Esophagus muscularis mucosa (tissue), 4 donors: ENCODE measurements at regions not wholly inside any gene's neighbourhood (a gene's known extent, or its start where the extent isn't known, plus 50 kb on each side); places are given as distances from the start of the nearest gene placed in this dataset.
A peak's percentile ranks its signal among the peaks of the same experiment; 100 is the strongest.

Experiments
- DNase-seq: peaks from one replicate; pipeline ENCODE4 v3.0.0-alpha.2; 2017; ENCODE audit errors: extremely low spot score
- H3K27ac ChIP-seq, 4 donors: fragments of 200-600 bp; sonication (generic); replicated peaks in 1 of 4; 1 replicate in 3 of 4; 2 replicates in 1 of 4; pipeline ENCODE4 v1.5.1; 2016 to 2019; ENCODE audit warnings: mild to moderate bottlenecking in 1 of 4
- H3K27me3 ChIP-seq, 4 donors: fragments of 200-600 bp; sonication (generic); one replicate each; pipeline versions ENCODE4 v1.5.1 to v1.6.0; 2016 to 2019
- H3K36me3 ChIP-seq, 4 donors: fragments of 200-600 bp; sonication (generic); one replicate each; pipeline ENCODE4 v1.5.1; 2016 to 2019
- H3K4me1 ChIP-seq, 4 donors: fragments of 200-600 bp; sonication (generic); one replicate each; pipeline ENCODE4 v1.5.1; 2016 to 2019
- H3K4me3 ChIP-seq, 4 donors: fragments of 200-600 bp; sonication (generic); 1 replicate in 2 of 4; 2 replicates in 2 of 4; pipeline ENCODE4 v1.5.1; 2016 to 2019; ENCODE audit warnings: mild to moderate bottlenecking in 4 of 4, moderate library complexity in 1 of 4
- H3K9me3 ChIP-seq, 4 donors: fragments of 200-600 bp; sonication (generic); 1 replicate in 3 of 4; 2 replicates in 1 of 4; pipeline ENCODE4 v1.5.1; 2016 to 2019
- EP300 ChIP-seq: sonication (generic); formaldehyde crosslinking; IDR thresholded peaks from one replicate; pipeline ENCODE4 v1.6.1; 2017; ENCODE audit warnings: antibody characterized with exemption
- POLR2A ChIP-seq: fragments of 450-650 bp; IDR thresholded peaks from one replicate; pipeline ENCODE4 v1.6.1; 2017; ENCODE audit warnings: antibody characterized with exemption, moderate library complexity, mild to moderate bottlenecking, low read depth
- POLR2AphosphoS5 ChIP-seq, 2 donors: sonication (generic); formaldehyde crosslinking; IDR thresholded peaks; one replicate each; pipeline ENCODE4 v1.6.1; 2017; ENCODE audit warnings: antibody characterized with exemption in 2 of 2
- WGBS: methylation state at CpG from one replicate; pipeline ENCODE4 v1.1.5; 2018; 5-methylcytosine and 5-hydroxymethylcytosine counted together
- intact Hi-C: fragments of 100-400 bp; cut with DNase I; formaldehyde crosslinking; loops from one replicate; pipeline ENCODE4 v1.15.1; 2023
- TF ChIP-seq, protein P1 (sequence below), 3 experiments: fragments of 200-600 bp in 2 of 3; fragments of 450-650 bp in 1 of 3; sonication (generic) in 2 of 3; IDR thresholded peaks; one replicate each; pipeline ENCODE4 v1.5.1; 2017 to 2019; ENCODE audit warnings: antibody characterized with exemption in 3 of 3, mild to moderate bottlenecking in 2 of 3, moderate library complexity in 1 of 3

DNA sequence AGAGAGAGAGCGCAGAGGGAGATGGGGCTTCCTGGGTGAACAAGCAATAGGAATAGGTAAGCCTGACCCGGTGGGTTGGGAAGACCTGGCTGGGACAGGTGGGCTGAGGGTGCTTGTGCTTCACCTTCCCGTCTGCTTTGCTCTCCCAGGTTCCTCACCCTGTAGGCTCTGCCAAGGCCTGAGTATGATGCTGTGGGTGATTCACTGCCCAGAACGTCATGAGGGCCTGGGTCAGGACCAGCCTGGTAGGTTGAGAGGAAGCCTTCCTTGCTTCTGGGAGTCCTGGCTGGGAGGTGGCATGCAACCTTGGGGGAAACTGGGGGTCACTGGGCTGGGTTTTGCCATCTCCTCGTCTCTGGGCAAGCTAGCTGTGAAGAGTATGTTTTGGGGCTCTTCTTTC lies 220.2 kb upstream of the APCDD1 start:
- intact Hi-C loops, result no loop called here
- Histone ChIP-seq H3K4me3 (no peak overlapping the region), H3K27me3 (no peaks in the 10 kb centered on the region), H3K9me3 (peaks cover 0 to 7% (median 3%) of the 10 kb centered on the region in 4 donors), H3K4me1 (peaks cover 10 to 30% (median 27%) of the 10 kb centered on the region in 4 donors), H3K27ac (peak overlapping the region in 1 of 4 donors; percentile 58), H3K36me3 (no peaks in the 10 kb centered on the region)
- WGBS, result 86% methylated on average over 5 of the region's 5 CpGs
- TF ChIP-seq POLR2A, result no peak
- no peak for TF ChIP-seq POLR2AphosphoS5 (IDR thresholded peaks at IDR 0.05)
- TF ChIP-seq, protein P1, sequence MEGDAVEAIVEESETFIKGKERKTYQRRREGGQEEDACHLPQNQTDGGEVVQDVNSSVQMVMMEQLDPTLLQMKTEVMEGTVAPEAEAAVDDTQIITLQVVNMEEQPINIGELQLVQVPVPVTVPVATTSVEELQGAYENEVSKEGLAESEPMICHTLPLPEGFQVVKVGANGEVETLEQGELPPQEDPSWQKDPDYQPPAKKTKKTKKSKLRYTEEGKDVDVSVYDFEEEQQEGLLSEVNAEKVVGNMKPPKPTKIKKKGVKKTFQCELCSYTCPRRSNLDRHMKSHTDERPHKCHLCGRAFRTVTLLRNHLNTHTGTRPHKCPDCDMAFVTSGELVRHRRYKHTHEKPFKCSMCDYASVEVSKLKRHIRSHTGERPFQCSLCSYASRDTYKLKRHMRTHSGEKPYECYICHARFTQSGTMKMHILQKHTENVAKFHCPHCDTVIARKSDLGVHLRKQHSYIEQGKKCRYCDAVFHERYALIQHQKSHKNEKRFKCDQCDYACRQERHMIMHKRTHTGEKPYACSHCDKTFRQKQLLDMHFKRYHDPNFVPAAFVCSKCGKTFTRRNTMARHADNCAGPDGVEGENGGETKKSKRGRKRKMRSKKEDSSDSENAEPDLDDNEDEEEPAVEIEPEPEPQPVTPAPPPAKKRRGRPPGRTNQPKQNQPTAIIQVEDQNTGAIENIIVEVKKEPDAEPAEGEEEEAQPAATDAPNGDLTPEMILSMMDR (IDR thresholded peaks at IDR 0.05), result no peak
- TF ChIP-seq EP300, result no peak
- peak; percentile 53 for DNase-seq

DNA sequence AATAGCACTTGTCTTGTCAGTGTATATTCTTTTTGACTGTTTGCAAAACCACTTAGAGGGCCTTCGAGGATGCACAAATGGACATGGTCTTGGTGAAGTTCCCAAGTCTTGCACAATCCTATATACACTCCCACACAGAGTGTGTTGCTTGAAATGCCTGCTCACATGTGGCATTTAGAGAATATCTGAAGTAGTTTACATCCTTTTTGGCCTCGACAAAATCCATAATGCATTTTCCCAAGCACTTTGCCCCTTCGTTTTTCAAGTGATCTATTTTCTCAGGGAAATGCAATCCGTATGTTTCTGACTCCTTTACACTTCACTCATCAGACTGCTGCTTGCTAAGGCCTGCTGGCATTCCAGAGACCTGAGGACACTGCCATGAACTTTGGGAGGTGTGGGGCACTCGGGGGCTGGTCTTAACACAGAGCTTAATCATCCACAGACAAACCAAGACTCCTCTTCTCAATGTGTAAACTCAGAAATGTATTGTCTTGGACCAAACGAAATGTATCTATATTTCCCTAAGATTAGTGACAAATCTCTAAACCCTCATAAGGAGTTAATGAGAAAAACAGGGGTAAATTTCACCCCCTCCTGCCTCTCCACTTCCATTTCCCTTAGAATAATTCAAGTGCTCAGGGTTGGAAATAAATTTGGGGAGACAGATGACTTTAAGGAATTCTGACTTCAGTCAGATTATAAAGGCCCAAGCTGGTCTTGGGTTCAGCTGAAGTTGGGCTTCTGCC lies 219.3 kb upstream of the APCDD1 start:
- Histone ChIP-seq H3K27me3 (no peaks in the 10 kb centered on the region), H3K36me3 (no peaks in the 10 kb centered on the region), H3K27ac (peak overlapping the region in 2 of 4 donors; percentile 44 to 58), H3K4me3 (no peak overlapping the region), H3K9me3 (peaks cover 0 to 1% (median under 1%) of the 10 kb centered on the region in 4 donors), H3K4me1 (peaks cover 16 to 38% (median 35%) of the 10 kb centered on the region in 4 donors)
- 37% methylated on average over 6 of the region's 6 CpGs for WGBS
- DNase-seq, result peak; percentile 85
- no peak for TF ChIP-seq EP300
- TF ChIP-seq POLR2A, result no peak
- intact Hi-C loops, result no loop called here

DNA sequence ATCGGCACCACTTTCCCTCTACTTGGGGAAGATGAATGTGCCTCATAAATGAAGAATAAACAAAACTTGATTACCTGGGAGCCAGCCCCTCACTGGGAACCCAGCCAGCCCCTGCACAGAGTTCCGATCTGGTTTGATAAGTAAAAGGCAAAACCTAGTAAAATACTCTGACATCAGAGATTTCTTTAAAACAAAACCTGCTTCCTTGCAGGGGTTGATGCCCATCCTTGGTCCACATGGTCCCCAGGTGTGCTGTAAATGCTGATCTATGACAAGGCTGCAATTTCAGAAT lies 218.8 kb upstream of the APCDD1 start:
- Histone ChIP-seq H3K36me3 (no peaks in the 10 kb centered on the region), H3K4me1 (peaks cover 16 to 42% (median 37%) of the 10 kb centered on the region in 4 donors), H3K9me3 (no peaks in the 10 kb centered on the region), H3K4me3 (no peak overlapping the region), H3K27me3 (no peaks in the 10 kb centered on the region), H3K27ac (peak overlapping the region in 2 of 4 donors; percentile 44 to 58)
- peak; percentile 90 for DNase-seq
- TF ChIP-seq EP300 (no peak), POLR2AphosphoS5 (IDR thresholded peaks at IDR 0.05) (no peak), POLR2A (no peak)
- TF ChIP-seq, protein P1 (IDR thresholded peaks at IDR 0.05), result no peak
- intact Hi-C loops, result no loop called here
- WGBS, result 77% methylated on average over 2 of the region's 2 CpGs

DNA sequence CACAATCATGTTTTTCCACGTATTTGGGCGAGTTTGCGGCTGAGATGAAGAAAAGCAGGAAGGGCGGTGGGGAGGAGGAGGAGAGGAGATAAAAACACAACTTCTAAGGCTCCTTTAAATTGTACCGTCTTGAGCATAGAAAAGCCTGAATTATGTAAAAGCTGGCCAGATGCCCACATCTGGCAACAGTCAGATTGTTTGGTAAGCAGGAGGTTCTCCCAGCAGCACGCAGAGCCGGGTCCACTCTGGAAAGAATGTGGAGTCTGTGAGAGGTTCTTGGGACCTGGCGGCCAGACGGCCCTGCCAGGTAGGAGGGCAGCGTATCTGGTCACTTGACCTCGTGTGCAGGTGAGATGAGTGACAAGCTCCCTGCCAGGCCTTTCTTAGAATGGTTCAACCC lies 215.3 kb upstream of the APCDD1 start:
- DNase-seq, result no peak
- WGBS, result 46% methylated on average over 11 of the region's 11 CpGs
- Histone ChIP-seq H3K9me3 (no peaks in the 10 kb centered on the region), H3K4me1 (peaks cover 13 to 43% (median 35%) of the 10 kb centered on the region in 4 donors), H3K27ac (no peak overlapping the region), H3K4me3 (no peak overlapping the region), H3K36me3 (no peaks in the 10 kb centered on the region), H3K27me3 (no peaks in the 10 kb centered on the region)
- TF ChIP-seq, protein P1 (IDR thresholded peaks at IDR 0.05), result no peak
- TF ChIP-seq POLR2AphosphoS5 (IDR thresholded peaks at IDR 0.05) (no peak), EP300 (no peak), POLR2A (no peak)
- intact Hi-C loops, result no loop called here

DNA sequence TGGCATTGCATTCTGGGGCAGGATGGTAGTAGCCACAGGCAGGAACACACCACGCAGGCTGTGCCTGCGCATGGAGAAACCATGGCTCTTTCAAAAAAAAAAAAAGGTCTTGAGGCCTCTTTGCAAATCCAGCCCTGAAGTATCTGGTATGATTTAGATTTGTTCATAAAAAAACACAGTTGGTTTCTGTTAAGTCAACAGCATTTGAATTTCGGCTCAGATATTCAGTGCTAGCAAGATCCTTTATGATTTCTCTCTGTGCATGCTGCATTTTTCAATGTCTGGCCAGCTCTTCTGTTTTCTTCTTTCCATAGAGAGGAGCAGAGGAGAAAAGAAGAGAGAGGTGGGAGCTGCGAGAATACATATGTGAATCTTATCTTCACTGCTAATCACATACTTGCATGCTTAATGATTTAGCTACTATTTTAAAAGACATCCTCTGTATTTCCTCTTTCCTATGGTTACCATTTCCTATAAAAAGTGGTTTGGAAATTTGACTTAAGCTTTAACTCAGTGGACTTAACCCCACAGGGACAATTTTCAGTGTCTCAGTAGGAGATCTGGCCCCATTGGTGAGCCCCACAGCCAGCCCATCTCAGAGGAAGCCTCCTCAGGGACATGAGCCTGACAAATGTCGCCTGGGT lies 214.3 kb upstream of the APCDD1 start:
- WGBS, result 88% methylated on average over 5 of the region's 5 CpGs
- intact Hi-C loops, result no loop called here
- no peak for DNase-seq
- Histone ChIP-seq H3K27ac (no peak overlapping the region), H3K9me3 (no peaks in the 10 kb centered on the region), H3K36me3 (no peaks in the 10 kb centered on the region), H3K4me1 (peaks cover 13 to 33% (median 27%) of the 10 kb centered on the region in 4 donors), H3K27me3 (no peaks in the 10 kb centered on the region), H3K4me3 (no peak overlapping the region)
- no peak for TF ChIP-seq POLR2A
- TF ChIP-seq, protein P1 (IDR thresholded peaks at IDR 0.05), result no peak
- TF ChIP-seq POLR2AphosphoS5 (IDR thresholded peaks at IDR 0.05), result no peak
- no peak for TF ChIP-seq EP300
